GM21825 (cell line): ENCODE measurements at regions not wholly inside any gene's neighbourhood (a gene's known extent, or its start where the extent isn't known, plus 50 kb on each side); places are given as distances from the start of the nearest gene placed in this dataset.
"Not testable (repeated sequence)": the region's sequence is repeated elsewhere in the genome, so short reads cannot be mapped to it uniquely, and the experiment has no call there.

Experiments used
- ATAC-seq: cut with Tn5 transposase; IDR thresholded peaks from one replicate; pipeline ENCODE4 v1.9.1; 2021; ENCODE audit warnings: mild to moderate bottlenecking, moderate library complexity; ENCODE audit not compliant: unreplicated experiment

- not testable (repeated sequence) for ATAC-seq
Measured at GRCh38 chr1:144031550-144031949, 59.8 kb upstream of the FAM72C start.

GRCh38 chr1:144026022-144026421, 54.2 kb upstream of the FAM72C start:
- ATAC-seq: peak; percentile 60

GRCh38 chr1:144021690-144022384, 50.1 kb upstream of the FAM72C start:
- not testable (repeated sequence) for ATAC-seq
